ENCODE measurements at regions not wholly inside any gene's neighbourhood (a gene's known extent, or its start where the extent isn't known, plus 50 kb on each side); places are given as distances from the start of the nearest gene placed in this dataset.

DNA sequence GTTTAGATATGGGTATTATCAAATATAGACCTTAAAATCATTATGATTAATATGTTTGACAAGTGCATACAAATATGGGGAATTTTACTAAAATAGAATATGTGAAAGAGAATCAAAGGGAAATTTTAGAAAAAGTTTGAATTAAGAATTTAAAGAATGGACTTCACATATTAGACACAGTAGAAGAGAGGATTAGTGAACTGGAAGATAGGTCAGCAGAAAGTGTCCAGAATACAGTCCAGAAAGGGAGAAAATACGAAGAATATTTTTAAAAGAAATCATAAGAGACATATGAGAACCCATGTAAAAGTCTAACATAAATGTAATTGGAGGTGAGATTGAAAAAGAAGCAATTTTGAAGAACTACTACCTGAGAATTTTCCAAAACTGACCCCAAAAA is 139.9 kb downstream of the DTWD1 start:
- TF ChIP-seq EP300 (IDR thresholded peaks at IDR 0.05) (no peak), POLR2AphosphoS5 (IDR thresholded peaks at IDR 0.05) (no peak)
- TF ChIP-seq, protein P1, sequence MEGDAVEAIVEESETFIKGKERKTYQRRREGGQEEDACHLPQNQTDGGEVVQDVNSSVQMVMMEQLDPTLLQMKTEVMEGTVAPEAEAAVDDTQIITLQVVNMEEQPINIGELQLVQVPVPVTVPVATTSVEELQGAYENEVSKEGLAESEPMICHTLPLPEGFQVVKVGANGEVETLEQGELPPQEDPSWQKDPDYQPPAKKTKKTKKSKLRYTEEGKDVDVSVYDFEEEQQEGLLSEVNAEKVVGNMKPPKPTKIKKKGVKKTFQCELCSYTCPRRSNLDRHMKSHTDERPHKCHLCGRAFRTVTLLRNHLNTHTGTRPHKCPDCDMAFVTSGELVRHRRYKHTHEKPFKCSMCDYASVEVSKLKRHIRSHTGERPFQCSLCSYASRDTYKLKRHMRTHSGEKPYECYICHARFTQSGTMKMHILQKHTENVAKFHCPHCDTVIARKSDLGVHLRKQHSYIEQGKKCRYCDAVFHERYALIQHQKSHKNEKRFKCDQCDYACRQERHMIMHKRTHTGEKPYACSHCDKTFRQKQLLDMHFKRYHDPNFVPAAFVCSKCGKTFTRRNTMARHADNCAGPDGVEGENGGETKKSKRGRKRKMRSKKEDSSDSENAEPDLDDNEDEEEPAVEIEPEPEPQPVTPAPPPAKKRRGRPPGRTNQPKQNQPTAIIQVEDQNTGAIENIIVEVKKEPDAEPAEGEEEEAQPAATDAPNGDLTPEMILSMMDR (IDR thresholded peaks at IDR 0.05) = no peak
